Panc1 (cell line): ENCODE measurements at regions not wholly inside any gene's neighbourhood (a gene's known extent, or its start where the extent isn't known, plus 50 kb on each side); places are given as distances from the start of the nearest gene placed in this dataset.

Source experiments
- ATAC-seq: fragments of 200-7000 bp; cut with Tn5 transposase; 2 replicates; pipeline ENCODE4 v1.9.1; 2020; ENCODE audit warnings: mild to moderate bottlenecking, moderate library complexity
- BruUV-seq: library from RNA; stranded (reverse); fragments of 400-500 nt; replicated peaks from 2 replicates; lab custom pipeline; 2021; lab: Mats Ljungman, UMichigan
- CTCF ChIA-PET: fragments of 300-600 bp; sonication (Branson Sonifier 250); formaldehyde crosslinking; loops from one replicate; lab custom pipeline; 2022; ENCODE audit warnings: antibody characterized with exemption; lab: Charles Lee
- POLR2A ChIA-PET: fragments of 300-600 bp; sonication (Branson Sonifier 250); formaldehyde crosslinking; loops from one replicate; lab custom pipeline; 2022; ENCODE audit warnings: antibody characterized with exemption; lab: Charles Lee
- DNase-seq: peaks from one replicate; pipeline ENCODE4 v3.0.0-alpha.2; 2010; ENCODE audit warnings: low read depth, low spot score
- H3K27ac ChIP-seq: 2 replicates; pipeline ENCODE4 v1.5.1; 2011; ENCODE audit warnings: mild to moderate bottlenecking, low read length, inconsistent platforms
- H3K27me3 ChIP-seq: fragments of 200-500 bp; sonication (Bioruptor generic); 2 replicates; pipeline ENCODE4 v1.6.0; 2014; ENCODE audit warnings: low read length, inconsistent platforms; ENCODE audit not compliant: control insufficient read depth, insufficient read depth
- H3K36me3 ChIP-seq: fragments of 200-500 bp; sonication (Bioruptor generic); 2 replicates; pipeline ENCODE4 v1.5.1; 2014; ENCODE audit warnings: inconsistent platforms, mild to moderate bottlenecking, low read length, moderate library complexity; ENCODE audit not compliant: control insufficient read depth, insufficient read depth
- H3K4me1 ChIP-seq: 2 replicates; pipeline ENCODE4 v1.5.1; 2011; ENCODE audit warnings: inconsistent platforms, mild to moderate bottlenecking, low read length, moderate library complexity; ENCODE audit not compliant: control insufficient read depth, insufficient read depth
- H3K4me3 ChIP-seq, 2 experiments: 2 replicates each; pipeline ENCODE4 v1.5.1; 2011 to 2012; ENCODE audit warnings: low read depth in 2 of 2, low read length in 2 of 2, mild to moderate bottlenecking in 2 of 2, inconsistent platforms in 1 of 2, moderate library complexity in 1 of 2
- H3K9me3 ChIP-seq: fragments of 200-500 bp; sonication (Bioruptor generic); 2 replicates; pipeline ENCODE4 v1.5.1; 2014; ENCODE audit warnings: low read depth, mild to moderate bottlenecking, inconsistent platforms, low read length, moderate library complexity; ENCODE audit not compliant: control insufficient read depth, insufficient read depth
- POLR2AphosphoS5 ChIP-seq: IDR thresholded peaks from 2 replicates; pipeline ENCODE4 v1.6.1; 2012; ENCODE audit warnings: mild to moderate bottlenecking, low read depth, low read length, moderate library complexity
- SIN3A ChIP-seq: IDR thresholded peaks from 2 replicates; pipeline ENCODE4 v1.6.1; 2012; ENCODE audit warnings: low read depth, mild to moderate bottlenecking, low read length, moderate library complexity, borderline replicate concordance; ENCODE audit not compliant: insufficient read depth
- TCF7L2 ChIP-seq: IDR thresholded peaks from 2 replicates; pipeline ENCODE4 v1.6.1; 2011; ENCODE audit warnings: mild to moderate bottlenecking, low read depth, low read length, inconsistent platforms
- in situ Hi-C: cut with HindIII; loops from 2 replicates; pipeline ENCODE4 v1.10.0; 2016; ENCODE audit warnings: low sequenced_read_pairs, low pct_unique_long_range_greater_than_20kb
- intact Hi-C: fragments of 100-400 bp; cut with micrococcal nuclease; formaldehyde crosslinking; loops from one replicate; pipeline ENCODE4 v1.10.0; 2022; ENCODE audit not compliant: unreplicated experiment
- TF ChIP-seq, protein P1 (sequence below): fragments of 450-650 bp; IDR thresholded peaks from 2 replicates; pipeline ENCODE4 v1.5.1; 2017; ENCODE audit warnings: mild to moderate bottlenecking
- TF ChIP-seq, protein P2 (sequence below), 2 experiments: IDR thresholded peaks; 2 replicates each; pipeline ENCODE4 v1.6.1; 2011 to 2012; ENCODE audit warnings: low read depth in 2 of 2, control low read depth in 1 of 2, low read length in 1 of 2, mild to moderate bottlenecking in 1 of 2, moderate library complexity in 1 of 2; ENCODE audit not compliant: insufficient read depth in 1 of 2

DNA sequence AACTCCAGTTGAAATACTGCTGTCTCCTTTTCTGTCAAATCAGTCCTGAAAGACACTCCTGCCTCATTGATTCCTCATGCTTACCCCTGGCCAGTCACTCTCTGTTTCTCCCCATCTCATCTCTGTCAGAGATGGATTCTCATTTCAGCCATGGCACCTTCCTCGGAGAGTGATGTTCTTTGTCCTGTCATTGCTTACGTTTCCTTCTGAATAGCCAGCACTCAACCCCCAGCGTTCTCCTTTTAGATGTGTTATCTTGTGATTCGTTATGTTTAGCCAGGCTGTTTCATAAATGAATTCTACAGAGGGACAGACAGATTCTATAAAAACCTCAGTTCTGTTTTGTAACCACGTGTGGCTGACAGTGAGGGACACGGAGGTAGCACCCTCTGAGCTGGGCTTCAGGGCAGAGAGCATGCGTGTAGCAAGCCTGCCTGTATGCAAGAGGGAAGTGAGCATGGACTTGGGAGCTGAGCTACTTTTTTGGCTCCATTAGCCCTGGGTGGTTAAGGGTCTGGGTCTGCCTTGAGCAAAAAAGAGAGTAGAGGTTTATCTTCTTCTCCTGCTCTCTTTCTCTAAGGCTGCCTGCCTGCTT is 354.6 kb downstream of the DDX10 start:
- no TSS peak for BruUV-seq

DNA sequence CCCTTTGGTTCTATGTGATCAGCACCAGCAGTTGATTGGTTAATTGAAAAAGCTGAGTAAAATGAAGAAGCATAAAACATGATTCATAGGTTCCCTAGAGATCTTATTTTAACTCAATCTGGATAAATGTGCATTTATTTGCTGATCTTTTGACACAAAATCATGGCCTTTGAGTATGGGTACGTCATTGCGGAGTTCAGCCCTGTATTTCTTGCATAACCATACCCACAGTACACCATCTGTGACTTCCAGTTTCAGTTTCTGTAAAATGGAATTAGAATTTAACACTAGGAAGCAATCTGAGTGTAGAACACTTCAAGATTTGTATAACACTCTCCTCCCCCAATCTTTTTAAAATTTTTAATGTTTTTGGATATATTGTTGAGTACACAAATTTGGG is 358.2 kb downstream of the DDX10 start:
- no peak overlapping the region for H3K27ac ChIP-seq
- no peak for ATAC-seq
- no TSS peak for BruUV-seq
- no peaks in the 10 kb centered on the region for H3K4me1 ChIP-seq
- ChIA-PET POLR2A (no interaction called here), CTCF (no interaction called here)
- TF ChIP-seq SIN3A = no peak
- TF ChIP-seq, protein P1, sequence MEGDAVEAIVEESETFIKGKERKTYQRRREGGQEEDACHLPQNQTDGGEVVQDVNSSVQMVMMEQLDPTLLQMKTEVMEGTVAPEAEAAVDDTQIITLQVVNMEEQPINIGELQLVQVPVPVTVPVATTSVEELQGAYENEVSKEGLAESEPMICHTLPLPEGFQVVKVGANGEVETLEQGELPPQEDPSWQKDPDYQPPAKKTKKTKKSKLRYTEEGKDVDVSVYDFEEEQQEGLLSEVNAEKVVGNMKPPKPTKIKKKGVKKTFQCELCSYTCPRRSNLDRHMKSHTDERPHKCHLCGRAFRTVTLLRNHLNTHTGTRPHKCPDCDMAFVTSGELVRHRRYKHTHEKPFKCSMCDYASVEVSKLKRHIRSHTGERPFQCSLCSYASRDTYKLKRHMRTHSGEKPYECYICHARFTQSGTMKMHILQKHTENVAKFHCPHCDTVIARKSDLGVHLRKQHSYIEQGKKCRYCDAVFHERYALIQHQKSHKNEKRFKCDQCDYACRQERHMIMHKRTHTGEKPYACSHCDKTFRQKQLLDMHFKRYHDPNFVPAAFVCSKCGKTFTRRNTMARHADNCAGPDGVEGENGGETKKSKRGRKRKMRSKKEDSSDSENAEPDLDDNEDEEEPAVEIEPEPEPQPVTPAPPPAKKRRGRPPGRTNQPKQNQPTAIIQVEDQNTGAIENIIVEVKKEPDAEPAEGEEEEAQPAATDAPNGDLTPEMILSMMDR = no peak
- TF ChIP-seq TCF7L2 = no peak
- TF ChIP-seq, protein P2, sequence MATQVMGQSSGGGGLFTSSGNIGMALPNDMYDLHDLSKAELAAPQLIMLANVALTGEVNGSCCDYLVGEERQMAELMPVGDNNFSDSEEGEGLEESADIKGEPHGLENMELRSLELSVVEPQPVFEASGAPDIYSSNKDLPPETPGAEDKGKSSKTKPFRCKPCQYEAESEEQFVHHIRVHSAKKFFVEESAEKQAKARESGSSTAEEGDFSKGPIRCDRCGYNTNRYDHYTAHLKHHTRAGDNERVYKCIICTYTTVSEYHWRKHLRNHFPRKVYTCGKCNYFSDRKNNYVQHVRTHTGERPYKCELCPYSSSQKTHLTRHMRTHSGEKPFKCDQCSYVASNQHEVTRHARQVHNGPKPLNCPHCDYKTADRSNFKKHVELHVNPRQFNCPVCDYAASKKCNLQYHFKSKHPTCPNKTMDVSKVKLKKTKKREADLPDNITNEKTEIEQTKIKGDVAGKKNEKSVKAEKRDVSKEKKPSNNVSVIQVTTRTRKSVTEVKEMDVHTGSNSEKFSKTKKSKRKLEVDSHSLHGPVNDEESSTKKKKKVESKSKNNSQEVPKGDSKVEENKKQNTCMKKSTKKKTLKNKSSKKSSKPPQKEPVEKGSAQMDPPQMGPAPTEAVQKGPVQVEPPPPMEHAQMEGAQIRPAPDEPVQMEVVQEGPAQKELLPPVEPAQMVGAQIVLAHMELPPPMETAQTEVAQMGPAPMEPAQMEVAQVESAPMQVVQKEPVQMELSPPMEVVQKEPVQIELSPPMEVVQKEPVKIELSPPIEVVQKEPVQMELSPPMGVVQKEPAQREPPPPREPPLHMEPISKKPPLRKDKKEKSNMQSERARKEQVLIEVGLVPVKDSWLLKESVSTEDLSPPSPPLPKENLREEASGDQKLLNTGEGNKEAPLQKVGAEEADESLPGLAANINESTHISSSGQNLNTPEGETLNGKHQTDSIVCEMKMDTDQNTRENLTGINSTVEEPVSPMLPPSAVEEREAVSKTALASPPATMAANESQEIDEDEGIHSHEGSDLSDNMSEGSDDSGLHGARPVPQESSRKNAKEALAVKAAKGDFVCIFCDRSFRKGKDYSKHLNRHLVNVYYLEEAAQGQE (IDR thresholded peaks at IDR 0.05; ENCODE audit: insufficient read depth in 1 of 2, low read depth in 2 of 2, low read length in 1 of 2) = no peak
- TF ChIP-seq POLR2AphosphoS5 = no peak
- intact Hi-C loops = no loop called here
- no peaks in the 10 kb centered on the region for H3K36me3 ChIP-seq
- in situ Hi-C loops = no loop called here
- H3K9me3 ChIP-seq = no peaks in the 10 kb centered on the region
- no peak for DNase-seq
- no peak overlapping the region for H3K4me3 ChIP-seq
- H3K27me3 ChIP-seq = no peaks in the 10 kb centered on the region; the same call in 1 of the 2 replicates

More for the DNA sequence above, 354.6 kb downstream of the DDX10 start:
- in situ Hi-C loops = no loop called here
- ChIA-PET POLR2A (no interaction called here), CTCF (no interaction called here)
- TF ChIP-seq TCF7L2 = no peak
- H3K27ac ChIP-seq = no peak overlapping the region
- H3K4me3 ChIP-seq = no peak overlapping the region
- no peaks in the 10 kb centered on the region; the same call in 1 of the 2 replicates for H3K27me3 ChIP-seq
- no peaks in the 10 kb centered on the region for H3K9me3 ChIP-seq
- no peaks in the 10 kb centered on the region for H3K4me1 ChIP-seq
- no peaks in the 10 kb centered on the region for H3K36me3 ChIP-seq
- DNase-seq (no peak), ATAC-seq (no peak)
- intact Hi-C loops = no loop called here

DNA sequence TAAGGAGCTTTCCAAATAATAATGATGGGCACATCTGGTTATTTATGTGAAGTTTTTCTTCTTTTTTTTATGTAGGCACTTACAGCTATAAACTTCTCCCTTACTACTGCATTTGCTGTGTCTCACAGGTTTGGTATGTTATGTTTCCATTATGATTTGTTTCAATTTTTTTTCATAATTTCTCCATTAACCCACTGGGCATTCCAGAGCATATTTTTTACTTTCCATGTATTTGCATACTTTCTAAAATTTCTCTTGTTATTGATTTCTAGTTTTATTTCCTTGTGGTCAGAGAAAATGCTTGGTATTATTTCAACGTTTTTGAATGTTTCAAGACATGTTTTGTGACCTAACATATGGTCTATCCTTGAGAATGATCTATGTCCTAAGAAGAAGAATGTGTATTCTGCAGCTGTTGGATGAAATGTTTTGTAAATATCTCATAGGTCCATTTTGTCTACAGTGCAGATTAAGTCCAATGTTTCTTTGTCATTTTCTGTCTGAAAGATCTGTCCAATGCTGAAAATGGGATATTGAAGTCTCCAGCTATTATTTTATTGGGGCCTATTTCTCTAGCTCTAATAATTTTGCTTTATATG is 362.1 kb downstream of the DDX10 start:
- Histone ChIP-seq H3K9me3 (no peaks in the 10 kb centered on the region), H3K27me3 (no peaks in the 10 kb centered on the region), H3K36me3 (no peaks in the 10 kb centered on the region), H3K4me1 (no peaks in the 10 kb centered on the region), H3K27ac (no peak overlapping the region), H3K4me3 (no peak overlapping the region)
- in situ Hi-C loops = no loop called here
- no peak for ATAC-seq
- DNase-seq = no peak
- no TSS peak for BruUV-seq
- intact Hi-C loops = no loop called here
- ChIA-PET CTCF (no interaction called here), POLR2A (no interaction called here)
- TF ChIP-seq SIN3A = no peak
- TF ChIP-seq TCF7L2 = no peak
- TF ChIP-seq, protein P1 = no peak
- TF ChIP-seq, protein P2 (IDR thresholded peaks at IDR 0.05; ENCODE audit: insufficient read depth in 1 of 2, low read depth in 2 of 2, low read length in 1 of 2) = no peak
- no peak for TF ChIP-seq POLR2AphosphoS5
